K562 (cell line): ENCODE measurements at regions not wholly inside any gene's neighbourhood (a gene's known extent, or its start where the extent isn't known, plus 50 kb on each side); places are given as distances from the start of the nearest gene placed in this dataset.

ENCODE experiments used
- ATAC-seq: fragments of 200-7000 bp; cut with Tn5 transposase; 3 replicates; pipeline ENCODE4 v1.9.1; 2020; ENCODE audit warnings: moderate library complexity
- BruUV-seq: library from RNA; stranded (reverse); fragments of 400-500 nt; replicated peaks from 2 replicates; lab custom pipeline; 2021; lab: Mats Ljungman, UMichigan
- CTCF ChIA-PET: fragments of 300-600 bp; formaldehyde crosslinking; extraction: SDS; loops from one replicate; lab custom pipeline; 2021; ENCODE audit warnings: low intra/inter-chr PET ratio; lab: Yijun Ruan, JAX
- POLR2A ChIA-PET: fragments of 300-600, 350-650 bp; sonication (Branson Sonifier 250); formaldehyde crosslinking; extraction: SDS; loops from one replicate; lab custom pipeline; 2021; ENCODE audit warnings: antibody characterized with exemption, inconsistent platforms; lab: Yijun Ruan, JAX
- DNase-seq, 4 experiments: peaks; one replicate each; pipeline versions ENCODE4 v3.0.0 to v3.0.0-alpha.2; 2011 to 2018; ENCODE audit warnings: low spot score in 3 of 4, mixed read lengths in 3 of 4; ENCODE audit errors: extremely low read depth in 1 of 4
- FAIRE-seq: peaks from 2 replicates; lab custom pipeline; 2011; peaks lifted over from hg19 to GRCh38; lab: Jason Lieb, UNC
- H2AFZ ChIP-seq: 2 replicates; pipeline ENCODE4 v1.6.0; 2011; ENCODE audit warnings: low read depth, low read length, control low read depth, inconsistent platforms
- H3K27ac ChIP-seq: fragments of 200-600 bp; 3 replicates; pipeline ENCODE4 v1.8.0; 2011; ENCODE audit warnings: low read depth, mild to moderate bottlenecking, control low read depth, inconsistent platforms, low read length, moderate library complexity, mixed read lengths; ENCODE audit errors: extremely low read depth
- H3K27me3 ChIP-seq, 2 experiments: fragments of 300-600 bp in 1 of 2; 2 replicates in 1 of 2; 3 replicates in 1 of 2; pipeline versions ENCODE4 v1.6.0 to v1.8.0; 2011; ENCODE audit warnings: inconsistent platforms in 2 of 2, low read length in 2 of 2, mild to moderate bottlenecking in 1 of 2, mixed read lengths in 1 of 2, moderate library complexity in 1 of 2; ENCODE audit not compliant: control insufficient read depth in 2 of 2, insufficient read depth in 2 of 2
- H3K36me3 ChIP-seq: fragments of 300-600 bp; 3 replicates; pipeline ENCODE4 v1.8.0; 2011; ENCODE audit warnings: mild to moderate bottlenecking, low read length, inconsistent platforms; ENCODE audit not compliant: control insufficient read depth, insufficient read depth
- H3K4me1 ChIP-seq, 2 experiments: fragments of 200-600 bp in 1 of 2; replicated peaks in 1 of 2; 2 replicates in 1 of 2; 3 replicates in 1 of 2; pipeline versions ENCODE4 v1.5.1 to v1.8.0; 2011; ENCODE audit warnings: inconsistent platforms in 2 of 2, low read length in 2 of 2, mild to moderate bottlenecking in 1 of 2, mixed read lengths in 1 of 2, moderate library complexity in 1 of 2; ENCODE audit not compliant: control insufficient read depth in 2 of 2, insufficient read depth in 2 of 2
- H3K4me2 ChIP-seq: 2 replicates; pipeline ENCODE4 v1.6.1; 2011; ENCODE audit warnings: low read length, control low read depth, inconsistent platforms, mixed read lengths; ENCODE audit not compliant: insufficient read depth
- H3K4me3 ChIP-seq: fragments of 200-600 bp; sonication (generic), shearing (Covaris generic); 2 replicates; pipeline ENCODE4 v1.5.1; 2016; ENCODE audit warnings: control low read depth, inconsistent platforms
- H3K79me2 ChIP-seq: fragments of 200-600 bp; 3 replicates; pipeline ENCODE4 v1.8.0; 2011; ENCODE audit warnings: low read length, inconsistent platforms; ENCODE audit not compliant: control insufficient read depth, insufficient read depth
- H3K9ac ChIP-seq, 2 experiments: 2 replicates each; pipeline versions ENCODE4 v1.6.0 to v1.6.1; 2011; ENCODE audit warnings: low read depth in 2 of 2, low read length in 2 of 2, control low read depth in 1 of 2, inconsistent platforms in 1 of 2, mild to moderate bottlenecking in 1 of 2, mixed read lengths in 1 of 2; ENCODE audit not compliant: insufficient read depth in 1 of 2
- H3K9me1 ChIP-seq: one replicate; pipeline ENCODE4 v1.6.0; 2011; ENCODE audit warnings: inconsistent platforms, mild to moderate bottlenecking, low read length, moderate library complexity; ENCODE audit not compliant: control insufficient read depth, insufficient read depth
- H3K9me3 ChIP-seq: replicated peaks from 2 replicates; pipeline ENCODE4 v1.5.1; 2011; ENCODE audit warnings: low read depth, low read length, inconsistent platforms; ENCODE audit not compliant: control insufficient read depth, insufficient read depth
- H4K20me1 ChIP-seq: replicated peaks from 2 replicates; pipeline ENCODE4 v1.6.1; 2011; ENCODE audit warnings: low read length, inconsistent platforms, mixed read lengths; ENCODE audit not compliant: control insufficient read depth, insufficient read depth
- CBFA2T2 ChIP-seq: fragments of 450-650 bp; conservative IDR thresholded peaks from 2 replicates; pipeline ENCODE4 v1.6.1; 2017; ENCODE audit warnings: mild to moderate bottlenecking
- ELF2 ChIP-seq: fragments of 250-450 bp; sonication (Bioruptor Pico); IDR thresholded peaks from 2 replicates; pipeline ENCODE4 v1.5.0; 2021; ENCODE audit warnings: mild to moderate bottlenecking
- FOXA3 ChIP-seq, 2 experiments: fragments of 450-650 bp in 1 of 2; sonication (generic) in 1 of 2; formaldehyde crosslinking; IDR thresholded peaks in 1 of 2; conservative IDR thresholded peaks in 1 of 2; 2 replicates each; pipeline versions ENCODE4 v1.4.0 to v1.8.0; 2020 to 2022; ENCODE audit warnings: mild to moderate bottlenecking in 2 of 2, missing genetic modification reagents in 1 of 2
- HMG20A ChIP-seq: fragments of 450-650 bp; formaldehyde crosslinking; conservative IDR thresholded peaks from 2 replicates; pipeline ENCODE4 v1.4.0; 2020; ENCODE audit warnings: mild to moderate bottlenecking, mixed read lengths
- JUNB ChIP-seq: fragments of 450-650 bp; formaldehyde crosslinking; conservative IDR thresholded peaks from 2 replicates; pipeline ENCODE4 v1.4.0; 2020; ENCODE audit warnings: mild to moderate bottlenecking
- PCBP2 ChIP-seq: fragments of 200-400 bp; formaldehyde crosslinking; IDR thresholded peaks from 2 replicates; pipeline ENCODE4 v1.6.1; 2018; ENCODE audit warnings: low read length, low read depth, mild to moderate bottlenecking, moderate library complexity; ENCODE audit not compliant: poor library complexity, severe bottlenecking
- SAFB ChIP-seq: fragments of 200-400 bp; formaldehyde crosslinking; IDR thresholded peaks from 2 replicates; pipeline ENCODE4 v1.6.1; 2017; ENCODE audit warnings: low read depth, low read length, borderline replicate concordance
- SETDB1 ChIP-seq: IDR thresholded peaks from one replicate; pipeline ENCODE4 v1.6.1; 2012; ENCODE audit warnings: low read length, control low read depth, inconsistent platforms
- SMARCC2 ChIP-seq: fragments of 450-650 bp; IDR thresholded peaks from 2 replicates; pipeline ENCODE4 v1.6.1; 2017; ENCODE audit warnings: antibody characterized with exemption, moderate library complexity, mild to moderate bottlenecking, low read depth
- TAF7 ChIP-seq: fragments of 450-650 bp; IDR thresholded peaks from 2 replicates; pipeline ENCODE4 v1.6.1; 2016; ENCODE audit warnings: missing genetic modification characterization, missing compliant biosample characterization
- TEAD4 ChIP-seq, 2 experiments: sonication (generic) in 1 of 2; formaldehyde crosslinking in 1 of 2; IDR thresholded peaks; 2 replicates each; pipeline versions ENCODE4 v1.6.1 to v1.8.0; 2012 to 2022; ENCODE audit warnings: borderline replicate concordance in 1 of 2, inconsistent platforms in 1 of 2, low read length in 1 of 2, mild to moderate bottlenecking in 1 of 2, missing genetic modification reagents in 1 of 2
- THRAP3 ChIP-seq: fragments of 450-650 bp; IDR thresholded peaks from 2 replicates; pipeline ENCODE4 v1.6.1; 2016; ENCODE audit warnings: mild to moderate bottlenecking, inconsistent platforms, borderline replicate concordance
- ZNF174 ChIP-seq: fragments of 250-450 bp; sonication (Bioruptor Pico); IDR thresholded peaks from 2 replicates; pipeline ENCODE4 v1.4.0; 2020; ENCODE audit warnings: mild to moderate bottlenecking
- ZNF197 ChIP-seq: fragments of 200-800 bp; sonication (Bioruptor generic); IDR thresholded peaks from 2 replicates; pipeline ENCODE4 v1.6.1; 2016; ENCODE audit warnings: low read depth, missing genetic modification characterization, missing compliant biosample characterization
- ZNF212 ChIP-seq: fragments of 450-650 bp; formaldehyde crosslinking; IDR thresholded peaks from 2 replicates; pipeline ENCODE4 v1.4.0; 2020; ENCODE audit warnings: mild to moderate bottlenecking
- WGBS: fragments of 100-300 bp; shearing (Covaris generic); methylation state at CpG from one replicate; pipeline ENCODE4 v1.1.6; 2016; ENCODE audit warnings: low coverage, mixed read lengths; ENCODE audit not compliant: insufficient coverage; ENCODE audit errors: missing lambda C conversion rate; 5-methylcytosine and 5-hydroxymethylcytosine counted together
- in situ Hi-C: fragments of 300-500 bp; cut with MboI; formaldehyde crosslinking; loops from 4 replicates; pipeline ENCODE4 v1.15.0; 2018; ENCODE audit warnings: inconsistent platforms, mixed read lengths
- intact Hi-C: fragments of 100-400 bp; cut with micrococcal nuclease; formaldehyde crosslinking; loops from 2 replicates; pipeline ENCODE4 v1.14.2; 2022
- TF ChIP-seq, protein P1 (sequence below): IDR thresholded peaks from 2 replicates; pipeline ENCODE4 v1.6.1; 2011; ENCODE audit not compliant: insufficient read length; ENCODE audit errors: extremely low read depth
- TF ChIP-seq, protein P2 (sequence below): fragments of 450-650 bp; IDR thresholded peaks from 2 replicates; pipeline ENCODE4 v1.6.1; 2016; ENCODE audit warnings: mild to moderate bottlenecking
- TF ChIP-seq, protein P3 (sequence below), 2 experiments: fragments of 450-650 bp; conservative IDR thresholded peaks; 2 replicates each; pipeline ENCODE4 v1.6.1; 2017; ENCODE audit warnings: mild to moderate bottlenecking in 2 of 2, moderate library complexity in 2 of 2

DNA sequence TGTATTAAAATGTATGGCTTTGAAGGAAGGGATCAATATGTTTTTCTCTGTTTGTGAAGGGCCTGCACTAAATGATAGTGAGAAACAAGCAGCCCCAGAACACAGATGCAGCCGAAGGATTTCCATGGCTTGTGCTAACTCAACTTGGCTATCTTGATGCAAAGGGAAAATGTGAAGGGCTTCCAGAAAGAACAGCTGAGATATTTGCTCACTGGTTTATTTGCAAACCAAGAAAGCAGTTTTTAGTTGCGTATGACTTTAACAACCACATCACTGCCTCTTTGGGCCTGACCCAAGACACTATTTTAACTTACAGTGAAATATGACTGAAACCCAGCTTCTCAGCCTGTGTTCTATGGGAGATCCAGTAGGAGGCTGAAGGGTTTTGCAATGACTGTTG is 369.9 kb downstream of the SETD4 start (continued):
- no peak for TF ChIP-seq PCBP2

DNA sequence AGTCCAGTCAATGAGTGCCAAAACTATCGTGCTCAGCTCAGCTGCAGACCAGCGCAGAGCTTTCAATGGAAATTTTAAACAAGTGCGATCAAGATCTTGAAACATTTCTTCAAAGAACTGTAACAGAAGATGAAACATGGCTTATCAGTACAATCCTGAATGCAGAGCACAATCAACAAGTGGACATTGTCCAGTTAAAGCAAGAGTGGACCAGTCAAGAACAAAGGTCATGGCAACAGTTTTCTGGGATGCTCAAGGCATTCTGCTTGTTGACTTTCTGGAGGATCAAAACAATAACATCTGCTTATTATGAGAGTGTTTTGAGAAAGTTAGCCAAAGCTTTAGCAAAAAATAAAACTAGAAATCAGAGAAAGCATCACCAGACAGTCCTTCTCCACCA is 374.2 kb downstream of the SETD4 start:
- no TSS peak for BruUV-seq
- H3K9me3 ChIP-seq: no peaks in the 10 kb centered on the region
- WGBS: 3% methylated on average over 3 of the region's 3 CpGs
- H3K9me1 ChIP-seq: no peaks in the 10 kb centered on the region
- no peak overlapping the region for H2AFZ ChIP-seq
- intact Hi-C loops (no loop called here), in situ Hi-C loops (no loop called here)
- no peak overlapping the region for H3K4me2 ChIP-seq
- DNase-seq (no peak), FAIRE-seq (peak; percentile 23), ATAC-seq (no peak)
- H3K27me3 ChIP-seq: peaks cover 0 to 10% of the 10 kb centered on the region in 2 experiments; a peak in 2 of 5 replicates
- no peaks in the 10 kb centered on the region for H3K4me1 ChIP-seq
- no peaks in the 10 kb centered on the region for H3K36me3 ChIP-seq
- POLR2A ChIA-PET: interaction anchor here (1.6 kb wide), 1 partner anchor 9 kb away, joined by 5 read pairs; no protein-coding TSS in a partner anchor
- CTCF ChIA-PET: no interaction called here
- no peaks in the 10 kb centered on the region for H4K20me1 ChIP-seq
- no peak overlapping the region for H3K27ac ChIP-seq
- H3K79me2 ChIP-seq: no peaks in the 10 kb centered on the region
- H3K9ac ChIP-seq: no peak overlapping the region
- H3K4me3 ChIP-seq: no peak overlapping the region
- TF ChIP-seq, protein P1, sequence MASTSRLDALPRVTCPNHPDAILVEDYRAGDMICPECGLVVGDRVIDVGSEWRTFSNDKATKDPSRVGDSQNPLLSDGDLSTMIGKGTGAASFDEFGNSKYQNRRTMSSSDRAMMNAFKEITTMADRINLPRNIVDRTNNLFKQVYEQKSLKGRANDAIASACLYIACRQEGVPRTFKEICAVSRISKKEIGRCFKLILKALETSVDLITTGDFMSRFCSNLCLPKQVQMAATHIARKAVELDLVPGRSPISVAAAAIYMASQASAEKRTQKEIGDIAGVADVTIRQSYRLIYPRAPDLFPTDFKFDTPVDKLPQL: no peak
- TF ChIP-seq SAFB (no peak), TAF7 (tag) (no peak), JUNB (CRISPR knock-in tag) (no peak), SETDB1 (no peak), FOXA3 (CRISPR knock-in tag; conservative IDR thresholded peaks at IDR 0.05 in 1 of 2, IDR thresholded peaks at IDR 0.05 in 1 of 2) (no peak), ZNF197 (no peak), ZNF174 (CRISPR knock-in tag) (no peak), HMG20A (no peak), ELF2 (CRISPR knock-in tag) (no peak), SMARCC2 (no peak), TEAD4 (IDR thresholded peaks at IDR 0.05; ENCODE audit: low read length) (no peak), TEAD4 (CRISPR knock-in tag; IDR thresholded peaks at IDR 0.05; ENCODE audit: borderline replicate concordance) (no peak), ZNF212 (CRISPR knock-in tag) (no peak), CBFA2T2 (no peak), THRAP3 (no peak)
- TF ChIP-seq, protein P2, sequence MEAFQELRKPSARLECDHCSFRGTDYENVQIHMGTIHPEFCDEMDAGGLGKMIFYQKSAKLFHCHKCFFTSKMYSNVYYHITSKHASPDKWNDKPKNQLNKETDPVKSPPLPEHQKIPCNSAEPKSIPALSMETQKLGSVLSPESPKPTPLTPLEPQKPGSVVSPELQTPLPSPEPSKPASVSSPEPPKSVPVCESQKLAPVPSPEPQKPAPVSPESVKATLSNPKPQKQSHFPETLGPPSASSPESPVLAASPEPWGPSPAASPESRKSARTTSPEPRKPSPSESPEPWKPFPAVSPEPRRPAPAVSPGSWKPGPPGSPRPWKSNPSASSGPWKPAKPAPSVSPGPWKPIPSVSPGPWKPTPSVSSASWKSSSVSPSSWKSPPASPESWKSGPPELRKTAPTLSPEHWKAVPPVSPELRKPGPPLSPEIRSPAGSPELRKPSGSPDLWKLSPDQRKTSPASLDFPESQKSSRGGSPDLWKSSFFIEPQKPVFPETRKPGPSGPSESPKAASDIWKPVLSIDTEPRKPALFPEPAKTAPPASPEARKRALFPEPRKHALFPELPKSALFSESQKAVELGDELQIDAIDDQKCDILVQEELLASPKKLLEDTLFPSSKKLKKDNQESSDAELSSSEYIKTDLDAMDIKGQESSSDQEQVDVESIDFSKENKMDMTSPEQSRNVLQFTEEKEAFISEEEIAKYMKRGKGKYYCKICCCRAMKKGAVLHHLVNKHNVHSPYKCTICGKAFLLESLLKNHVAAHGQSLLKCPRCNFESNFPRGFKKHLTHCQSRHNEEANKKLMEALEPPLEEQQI: no peak
- TF ChIP-seq, protein P3, sequence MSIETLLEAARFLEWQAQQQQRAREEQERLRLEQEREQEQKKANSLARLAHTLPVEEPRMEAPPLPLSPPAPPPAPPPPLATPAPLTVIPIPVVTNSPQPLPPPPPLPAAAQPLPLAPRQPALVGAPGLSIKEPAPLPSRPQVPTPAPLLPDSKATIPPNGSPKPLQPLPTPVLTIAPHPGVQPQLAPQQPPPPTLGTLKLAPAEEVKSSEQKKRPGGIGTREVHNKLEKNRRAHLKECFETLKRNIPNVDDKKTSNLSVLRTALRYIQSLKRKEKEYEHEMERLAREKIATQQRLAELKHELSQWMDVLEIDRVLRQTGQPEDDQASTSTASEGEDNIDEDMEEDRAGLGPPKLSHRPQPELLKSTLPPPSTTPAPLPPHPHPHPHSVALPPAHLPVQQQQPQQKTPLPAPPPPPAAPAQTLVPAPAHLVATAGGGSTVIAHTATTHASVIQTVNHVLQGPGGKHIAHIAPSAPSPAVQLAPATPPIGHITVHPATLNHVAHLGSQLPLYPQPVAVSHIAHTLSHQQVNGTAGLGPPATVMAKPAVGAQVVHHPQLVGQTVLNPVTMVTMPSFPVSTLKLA (conservative IDR thresholded peaks at IDR 0.05): no peak
